CD4-positive, alpha-beta T cell treated with Interleukin-10 for 1 hour (primary cell): ENCODE measurements at regions not wholly inside any gene's neighbourhood (a gene's known extent, or its start where the extent isn't known, plus 50 kb on each side); places are given as distances from the start of the nearest gene placed in this dataset.
"Not testable (repeated sequence)": the region's sequence is repeated elsewhere in the genome, so short reads cannot be mapped to it uniquely, and the experiment has no call there.

Experiments used
- DNase-seq: peaks from one replicate; pipeline ENCODE4 v3.0.0-alpha.2; 2020

DNA sequence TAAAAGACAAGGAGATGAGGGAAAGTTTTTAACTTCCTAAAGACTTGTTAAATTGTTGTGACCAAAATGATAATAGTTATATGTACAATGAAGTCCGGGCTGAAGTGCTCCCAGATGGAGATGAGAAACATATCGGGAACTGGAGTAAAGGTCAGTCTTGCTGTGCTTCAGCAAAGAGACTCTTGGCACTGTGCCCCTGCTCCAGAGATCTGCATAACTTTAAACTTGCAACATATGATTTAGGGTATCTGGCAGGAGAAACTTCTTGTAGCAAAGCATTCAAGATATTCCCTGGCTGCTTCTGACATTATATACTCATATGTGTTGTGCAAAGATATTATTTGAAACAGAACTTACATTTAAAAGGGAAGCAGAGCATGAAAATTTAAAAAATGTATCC, 786.6 kb upstream of the SLITRK6 start:
- no peak for DNase-seq

DNA sequence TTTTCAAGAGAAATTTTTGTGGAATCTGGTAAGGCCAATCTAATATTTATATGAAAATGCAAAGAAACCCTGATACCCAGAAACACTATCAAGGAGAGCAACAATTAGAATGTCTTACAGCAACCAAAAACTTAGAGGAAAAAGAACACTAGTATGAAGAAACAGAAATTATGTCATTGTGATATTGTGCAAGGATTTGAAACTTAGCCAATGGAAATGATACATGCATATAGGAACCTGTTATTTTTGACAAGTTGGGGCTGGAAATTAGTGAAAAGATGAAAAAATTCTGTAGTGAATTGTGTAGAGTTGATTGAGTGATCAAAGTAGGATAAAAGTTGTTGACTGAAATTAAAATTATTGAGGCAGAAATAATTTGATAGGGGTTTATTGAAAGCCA, 792.6 kb upstream of the SLITRK6 start:
- no peak for DNase-seq

DNA sequence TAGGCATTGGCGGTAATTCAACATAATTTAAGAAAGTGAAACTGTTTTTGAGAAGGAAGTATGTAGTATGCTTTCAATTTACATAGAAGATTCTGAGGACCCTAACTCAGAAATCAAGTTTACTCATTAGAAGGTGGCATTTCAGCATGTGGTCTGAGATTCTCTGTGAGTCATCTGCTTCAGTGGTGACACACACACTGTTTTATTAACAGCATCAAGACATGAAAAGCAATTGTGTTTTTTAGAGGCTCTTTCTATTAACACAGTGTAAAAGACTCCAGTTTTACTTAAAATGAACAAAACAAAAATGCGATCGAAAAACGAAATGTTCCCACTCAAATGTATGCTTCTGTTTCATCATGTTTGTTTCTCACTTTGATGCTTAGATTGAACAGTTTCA, 802.1 kb upstream of the SLITRK6 start:
- DNase-seq, result no peak

DNA sequence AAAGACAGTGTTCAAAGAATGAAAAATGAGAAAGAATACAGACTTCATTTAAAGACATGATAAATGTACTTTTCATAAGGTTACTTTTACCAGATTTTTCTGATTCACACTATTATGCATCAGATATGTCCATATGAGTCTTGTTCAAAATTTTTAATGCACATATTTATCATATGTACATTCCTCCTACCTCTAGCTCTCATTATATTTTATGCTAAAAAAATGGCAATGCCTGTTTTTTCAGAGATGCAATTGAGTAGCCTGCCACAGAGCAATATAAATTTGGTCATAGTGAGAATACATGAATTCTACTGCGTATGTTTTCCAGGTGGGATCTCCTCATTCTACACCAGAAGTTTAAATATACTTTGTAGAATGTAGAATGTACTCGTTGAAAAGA, 807.0 kb upstream of the SLITRK6 start:
- DNase-seq, result no peak

DNA sequence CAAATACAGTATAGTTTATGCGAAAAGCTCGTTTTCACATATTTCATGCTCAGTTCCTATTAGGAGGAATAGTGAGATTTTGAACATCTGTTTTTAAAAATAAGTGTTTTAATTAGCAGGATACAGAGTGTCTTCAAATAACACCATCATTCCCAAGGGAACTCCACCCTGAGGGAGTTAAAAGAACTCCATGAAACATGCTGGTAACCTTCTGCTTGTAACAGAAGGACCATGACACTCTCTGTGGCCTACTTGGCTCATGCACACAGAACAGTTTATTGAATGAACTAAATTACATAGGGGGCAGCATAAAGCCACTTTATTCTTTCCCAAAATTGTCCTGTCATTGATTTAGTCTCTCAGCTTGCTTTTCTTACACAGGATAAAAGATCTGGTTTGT, 809.5 kb upstream of the SLITRK6 start:
- no peak for DNase-seq

DNA sequence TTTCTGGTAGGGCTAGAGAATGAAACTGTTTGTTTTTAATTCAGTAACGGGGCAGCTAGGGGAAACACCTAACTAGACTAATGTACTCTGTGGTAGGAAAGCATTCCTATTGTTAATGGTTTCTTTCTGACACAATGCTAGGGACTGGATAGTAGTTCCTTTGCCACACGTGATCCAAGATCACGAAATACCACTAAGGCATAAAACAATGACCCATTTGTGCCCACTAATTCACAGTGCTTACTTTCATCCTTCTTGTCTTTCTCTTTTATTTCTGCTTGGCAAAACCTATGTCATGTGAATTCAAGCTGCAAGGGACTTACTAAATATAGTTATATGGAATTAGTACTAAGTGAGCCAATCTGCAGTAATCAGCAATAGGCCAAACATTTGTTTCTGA, 834.1 kb upstream of the SLITRK6 start:
- no peak for DNase-seq

DNA sequence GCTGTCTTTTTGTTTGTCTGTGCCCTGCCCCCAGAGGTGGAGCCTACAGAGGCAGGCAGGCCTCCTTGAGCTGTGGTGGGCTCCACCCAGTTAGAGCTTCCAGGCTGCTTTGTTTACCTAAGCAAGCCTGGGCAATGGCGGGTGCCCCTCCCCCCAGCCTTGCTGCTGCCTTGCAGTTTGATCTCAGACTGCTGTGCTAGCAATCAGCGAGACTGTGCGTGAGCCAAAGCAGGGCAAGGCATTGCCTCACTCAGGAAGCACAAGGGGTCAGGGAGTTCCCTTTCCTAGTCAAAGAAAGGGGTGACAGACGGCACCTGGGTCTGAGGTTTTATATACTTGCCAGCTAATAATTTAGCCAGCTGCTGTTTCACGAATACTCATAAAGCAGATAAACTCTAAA, 852.0 kb upstream of the SLITRK6 start:
- DNase-seq, result not testable (repeated sequence)

DNA sequence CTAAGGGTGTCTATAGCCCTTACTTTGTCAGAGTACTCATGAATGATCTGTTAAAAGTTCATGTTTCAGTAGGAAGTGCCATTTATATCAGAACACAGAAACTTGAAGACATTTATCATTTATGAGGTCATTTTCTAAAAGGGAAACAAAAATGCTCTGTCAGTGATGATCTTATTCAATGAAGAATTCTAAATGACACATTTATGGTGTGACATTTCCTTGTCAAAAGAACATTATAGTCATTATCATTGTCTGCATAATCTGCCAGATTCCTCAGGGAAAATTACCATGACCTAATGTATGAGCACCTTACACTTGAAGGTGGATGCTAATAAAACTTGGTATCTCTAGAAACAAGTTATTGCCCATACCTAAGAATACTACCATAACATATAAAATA, 853.8 kb upstream of the SLITRK6 start:
- DNase-seq, result no peak

DNA sequence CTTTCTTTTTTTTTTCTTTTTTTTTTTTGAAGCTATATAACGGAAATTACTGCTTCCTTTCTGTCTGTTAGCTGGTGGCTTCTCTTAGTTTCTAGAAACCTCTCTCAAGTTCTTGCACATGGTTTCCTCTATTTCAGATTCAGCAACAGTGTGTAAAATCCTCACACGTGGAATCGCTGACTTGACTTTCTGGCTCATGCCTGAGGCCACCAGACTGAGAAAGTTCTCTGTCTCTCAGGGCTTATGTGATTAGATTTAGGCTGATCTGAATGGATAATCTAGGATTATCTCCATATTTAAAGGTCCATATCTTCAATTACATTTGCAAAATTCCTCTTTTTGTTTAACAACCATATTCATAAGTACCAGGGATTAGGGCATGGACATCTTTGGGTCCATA, 856.3 kb upstream of the SLITRK6 start:
- no peak for DNase-seq

DNA sequence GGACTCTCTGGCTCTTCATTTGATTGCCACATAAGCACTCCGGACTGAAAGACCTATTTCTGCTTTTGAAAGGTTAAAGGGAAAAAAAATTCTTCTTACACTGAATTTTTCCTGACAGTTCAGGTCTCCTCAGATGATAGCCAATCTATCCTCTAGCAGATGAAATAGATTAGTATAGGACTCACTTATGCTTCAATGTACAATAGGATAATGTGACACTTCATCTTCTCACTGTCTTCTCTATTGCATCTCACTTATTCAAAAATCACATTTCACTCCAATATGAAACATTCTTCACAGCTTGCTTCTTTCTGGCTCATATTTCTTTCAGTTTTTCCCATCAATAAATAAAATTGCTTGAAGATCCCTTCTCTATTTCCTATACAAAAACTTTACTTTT, 860.9 kb upstream of the SLITRK6 start:
- no peak for DNase-seq

DNA sequence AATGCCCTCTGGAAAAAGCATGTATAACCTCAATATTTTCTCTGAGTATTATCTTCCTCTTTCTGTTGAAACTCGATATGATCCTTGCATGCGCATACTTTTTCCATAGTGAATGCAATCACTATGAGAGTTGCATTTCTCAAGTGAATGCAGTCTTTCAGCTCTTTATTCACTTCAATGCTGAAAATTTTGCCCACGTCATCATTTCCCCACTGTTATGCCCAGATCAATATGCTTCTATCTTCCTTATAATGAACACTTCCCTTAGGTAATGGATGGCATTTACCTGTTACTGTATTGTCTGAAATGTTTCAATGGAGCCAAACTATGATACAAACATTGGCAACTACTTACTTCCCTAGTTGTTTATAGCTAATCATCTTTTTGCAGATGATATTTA, 866.6 kb upstream of the SLITRK6 start:
- DNase-seq, result no peak

DNA sequence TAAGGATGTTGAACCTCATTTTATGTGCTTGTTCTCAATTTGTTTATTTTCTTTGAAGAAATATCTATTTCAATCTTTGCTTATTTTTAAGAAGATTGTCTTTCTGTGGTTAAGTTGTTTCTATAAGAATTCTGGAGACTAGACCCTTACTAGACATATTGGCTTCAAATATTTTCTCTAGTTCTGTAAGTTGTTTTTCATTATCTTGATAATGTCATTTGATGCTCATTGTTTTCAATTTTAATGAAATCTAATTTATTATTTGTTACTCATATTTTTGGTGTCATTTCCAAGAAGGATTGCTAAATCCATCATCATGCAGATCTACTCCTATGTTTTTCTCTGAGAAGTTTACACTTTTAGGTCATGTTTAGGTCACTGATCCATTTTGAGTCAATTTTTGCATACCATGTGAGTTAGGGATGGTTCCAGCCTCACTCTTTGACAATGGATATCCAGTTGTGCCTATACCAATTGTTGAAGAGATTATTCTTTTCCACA, 874.8 kb upstream of the SLITRK6 start:
- no peak for DNase-seq

DNA sequence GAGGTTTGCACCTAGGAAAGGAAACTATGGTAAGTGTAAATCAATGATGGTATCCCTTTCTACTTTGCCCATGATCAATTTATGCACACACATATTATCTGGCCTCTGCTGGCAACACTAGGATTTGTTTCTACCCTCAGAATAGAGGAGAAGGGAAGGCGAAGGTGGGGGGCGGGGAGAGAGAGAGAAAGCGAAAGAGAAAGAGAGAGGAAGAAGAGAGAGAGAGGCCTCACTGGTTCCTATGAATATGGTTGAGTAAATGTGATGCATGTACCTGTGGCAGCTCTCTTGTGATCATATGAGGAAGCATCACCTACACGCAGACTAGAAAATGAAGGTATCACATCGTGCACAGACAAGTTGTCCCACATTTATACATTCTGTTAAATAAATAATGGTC, 882.0 kb upstream of the SLITRK6 start:
- no peak for DNase-seq

DNA sequence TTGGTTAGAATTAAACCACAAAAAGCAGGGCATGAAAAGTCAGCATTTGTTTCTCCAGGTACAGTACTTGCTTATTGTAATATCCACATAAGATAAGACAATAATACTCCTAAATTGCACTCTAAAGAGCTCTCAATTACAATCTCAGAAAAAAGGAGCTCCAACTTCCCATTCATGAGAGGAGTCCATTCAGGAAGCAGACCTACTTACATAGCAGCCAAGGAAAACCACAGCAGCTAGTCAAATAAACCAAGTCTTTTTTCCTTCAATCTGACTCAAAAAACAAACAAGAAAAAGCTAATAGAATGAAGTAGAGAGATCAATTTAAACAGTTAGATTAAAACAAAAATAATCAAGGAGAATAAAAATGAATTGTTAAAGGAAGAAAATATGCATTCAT, 885.2 kb upstream of the SLITRK6 start:
- no peak for DNase-seq

DNA sequence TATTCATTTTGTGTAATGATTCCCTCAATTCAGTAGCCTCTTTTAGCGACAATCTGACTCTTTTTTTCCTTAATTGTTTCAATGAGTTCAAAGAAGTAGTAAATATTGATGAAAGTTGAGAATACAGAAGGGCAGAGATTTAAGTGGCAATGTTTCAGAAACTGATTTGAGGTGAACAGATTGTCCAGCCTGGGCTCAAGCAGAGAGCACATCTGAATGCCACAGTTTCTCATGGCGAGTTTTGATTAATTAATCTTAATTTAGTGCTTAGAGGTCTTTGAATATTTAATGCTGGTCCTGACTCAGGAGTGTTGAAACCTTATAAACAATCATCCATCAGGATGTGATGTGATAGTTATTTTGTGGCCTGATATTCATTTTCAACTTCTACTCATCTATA, 890.7 kb upstream of the SLITRK6 start:
- DNase-seq, result no peak

DNA sequence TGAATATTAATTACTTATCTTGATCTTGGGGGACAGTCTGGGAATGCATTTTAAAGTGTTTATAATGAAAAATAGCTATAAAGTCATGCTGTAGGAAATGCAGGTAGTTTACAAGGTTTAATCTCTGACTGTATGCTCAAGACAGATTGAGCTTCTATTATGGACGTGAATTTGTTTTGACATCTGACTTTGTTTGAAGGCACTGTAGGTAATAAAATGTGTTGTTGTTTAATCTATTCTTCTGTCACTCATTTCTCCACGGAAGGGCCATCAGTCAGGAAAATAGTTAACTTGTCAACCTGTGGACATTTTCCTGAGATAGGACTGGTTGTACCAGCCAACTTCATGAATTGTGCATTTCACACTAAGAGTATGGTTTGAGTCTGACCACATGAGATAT, 893.1 kb upstream of the SLITRK6 start:
- no peak for DNase-seq

DNA sequence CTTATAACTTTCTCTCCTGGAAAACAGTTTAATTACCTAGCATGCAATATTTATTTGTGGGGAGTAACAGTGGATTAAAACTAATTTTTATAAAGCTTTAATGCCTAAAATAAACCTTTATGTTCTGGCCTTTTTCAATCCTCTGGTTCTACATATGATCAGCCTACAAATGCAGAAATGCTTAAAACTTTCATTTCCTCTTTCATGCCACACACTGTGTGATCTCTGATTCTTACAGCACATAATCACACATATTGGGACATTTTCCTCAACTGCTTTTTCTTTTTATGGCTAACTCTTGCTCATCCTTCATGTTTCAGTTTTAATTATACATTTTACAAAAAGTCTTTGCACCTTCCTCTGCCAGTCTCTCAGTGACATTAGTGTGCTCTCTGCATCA, 910.8 kb upstream of the SLITRK6 start:
- no peak for DNase-seq

DNA sequence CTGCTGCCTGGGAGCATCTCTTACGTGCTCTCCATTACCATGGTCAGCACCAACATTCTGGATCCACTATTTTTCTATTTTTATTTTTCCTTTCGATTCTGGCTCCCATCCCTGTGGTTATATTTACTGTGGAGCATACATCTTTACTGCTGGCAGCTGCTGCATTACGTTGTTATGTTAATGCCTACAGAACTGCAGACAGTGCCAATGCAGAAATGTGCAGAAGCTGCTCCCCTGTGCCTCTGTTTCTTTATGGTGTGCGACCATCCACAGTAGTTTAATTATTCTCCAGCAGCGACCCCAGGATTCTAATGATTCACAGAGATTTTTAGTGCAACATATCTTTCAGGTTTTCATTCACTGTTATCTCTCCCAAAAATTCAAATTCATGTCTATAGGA, 911.7 kb upstream of the SLITRK6 start:
- DNase-seq, result no peak

DNA sequence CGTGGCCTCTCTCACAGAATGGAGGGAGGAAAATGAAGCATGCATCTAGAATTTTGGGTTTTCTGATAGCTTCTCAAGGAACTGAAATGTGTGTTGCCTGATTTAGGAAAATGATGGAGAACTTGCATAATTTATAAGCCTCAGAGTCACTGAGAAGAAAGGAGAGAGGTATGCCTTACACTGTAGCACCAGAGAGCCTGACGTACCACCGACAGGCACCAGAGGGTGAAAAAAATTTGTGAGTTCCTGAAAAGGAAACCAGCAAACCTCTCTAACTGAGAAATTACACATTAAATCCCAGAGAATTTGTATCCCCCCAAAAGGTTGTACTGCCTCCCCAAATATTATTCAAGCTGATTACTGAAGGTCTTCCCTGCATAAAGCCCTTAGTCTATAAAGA, 915.3 kb upstream of the SLITRK6 start:
- no peak for DNase-seq

DNA sequence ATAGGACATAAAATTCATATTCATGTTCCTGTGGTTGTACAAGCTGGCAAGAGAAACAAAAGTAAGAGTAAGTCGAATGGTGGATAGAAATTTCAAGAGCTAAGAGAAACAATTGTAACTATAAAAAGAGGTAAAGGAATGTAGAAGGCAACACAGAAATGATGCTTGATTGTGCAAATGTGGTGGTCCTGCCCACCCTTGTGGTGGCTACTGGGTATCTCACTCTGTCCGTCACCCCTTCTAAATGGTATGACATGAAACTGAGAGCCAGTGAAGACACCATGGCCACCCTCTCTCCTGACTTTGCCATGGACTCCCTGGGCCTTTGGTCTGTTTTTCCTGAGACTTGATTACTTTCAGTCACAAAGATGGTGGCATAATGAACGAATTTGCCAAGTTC, 925.9 kb upstream of the SLITRK6 start:
- DNase-seq, result no peak

DNA sequence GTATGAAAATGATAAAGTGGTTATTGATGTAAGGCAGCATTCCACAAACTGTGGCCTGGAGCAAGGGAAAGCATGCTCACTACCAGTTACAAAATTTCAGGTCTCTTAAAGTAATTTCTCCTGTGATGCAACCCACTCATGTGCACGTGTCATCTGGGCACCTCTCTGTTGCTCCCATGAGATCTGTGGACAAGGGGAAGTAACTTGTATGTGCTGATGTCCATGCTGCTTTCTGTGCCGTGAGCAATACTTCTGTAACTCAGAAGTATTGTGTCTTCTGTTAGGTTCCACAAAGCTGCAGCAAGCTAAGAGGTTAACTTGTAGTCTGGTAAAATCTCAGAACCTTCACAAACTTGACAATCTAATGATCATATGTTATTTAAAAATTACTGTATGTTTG, 930.0 kb upstream of the SLITRK6 start:
- no peak for DNase-seq

DNA sequence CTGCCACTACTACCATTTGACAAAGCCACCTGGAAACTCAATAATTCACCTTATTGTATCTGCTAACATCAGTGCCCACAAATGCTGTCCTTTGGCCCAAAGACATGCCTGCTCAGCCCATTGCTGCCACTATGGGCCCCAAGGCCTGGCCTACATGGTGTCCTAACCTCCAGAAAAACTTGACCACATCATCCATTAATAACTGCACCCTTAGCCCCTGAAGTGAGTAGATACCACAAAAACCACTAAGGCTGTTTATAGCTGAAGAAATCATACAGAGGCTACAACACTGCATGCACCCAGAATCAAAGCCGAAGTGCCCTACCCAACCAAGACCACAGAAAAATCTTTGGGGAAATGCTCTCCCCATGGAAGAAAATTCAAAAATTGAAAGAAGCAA, 932.8 kb upstream of the SLITRK6 start:
- no peak for DNase-seq

DNA sequence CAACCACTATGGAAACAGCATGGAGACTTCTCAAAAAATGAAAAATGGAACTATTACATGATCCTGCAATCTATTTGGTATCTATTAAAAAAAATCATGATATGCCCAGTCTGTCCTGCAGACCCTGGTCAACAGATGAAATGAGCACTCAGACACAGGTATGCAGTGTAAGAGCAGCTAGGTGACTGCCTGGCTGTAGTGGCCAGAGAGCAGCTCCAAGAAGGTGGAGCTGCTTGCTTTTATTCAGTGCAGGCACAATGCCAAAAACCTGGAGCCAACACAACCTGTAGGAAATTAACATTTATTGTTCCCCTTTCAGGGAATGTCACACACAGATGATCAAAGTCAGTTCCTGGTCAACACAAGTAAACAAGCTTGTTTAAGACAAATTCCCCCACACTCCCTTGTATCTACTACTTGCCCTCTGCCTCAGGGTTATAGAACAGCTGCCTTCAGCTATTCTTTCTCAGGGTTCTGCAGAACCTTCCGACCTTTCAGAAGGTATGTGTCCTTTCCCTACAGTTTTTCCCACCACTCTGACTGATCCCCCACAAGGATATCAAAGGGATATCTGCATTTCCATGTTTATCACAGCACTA, 933.7 kb upstream of the SLITRK5 start:
- DNase-seq, result no peak

DNA sequence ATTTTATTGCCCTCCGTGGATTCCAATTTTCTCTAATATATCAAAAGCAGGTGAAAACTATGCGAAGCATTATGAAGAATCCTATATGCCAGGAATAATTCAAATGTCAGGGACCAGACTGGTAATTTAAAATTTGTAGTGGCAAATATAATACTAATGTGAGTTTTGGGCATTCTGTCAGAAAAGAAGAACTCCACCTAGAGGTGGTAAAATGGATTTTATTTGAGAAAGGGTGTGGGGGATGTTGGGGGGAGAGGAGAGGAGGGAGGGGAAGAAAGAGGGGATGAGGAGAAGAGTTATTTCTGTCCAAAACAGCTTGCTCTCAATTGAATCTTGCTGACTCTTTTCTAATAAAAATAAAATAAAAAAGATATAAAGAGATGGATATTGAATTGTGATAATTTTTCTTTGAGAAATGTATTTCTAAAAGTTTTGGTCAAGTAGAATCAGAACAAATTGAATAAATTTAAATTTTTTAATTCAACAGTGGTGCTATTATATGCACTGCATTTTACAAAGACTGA, 929.3 kb upstream of the SLITRK5 start:
- no peak for DNase-seq

DNA sequence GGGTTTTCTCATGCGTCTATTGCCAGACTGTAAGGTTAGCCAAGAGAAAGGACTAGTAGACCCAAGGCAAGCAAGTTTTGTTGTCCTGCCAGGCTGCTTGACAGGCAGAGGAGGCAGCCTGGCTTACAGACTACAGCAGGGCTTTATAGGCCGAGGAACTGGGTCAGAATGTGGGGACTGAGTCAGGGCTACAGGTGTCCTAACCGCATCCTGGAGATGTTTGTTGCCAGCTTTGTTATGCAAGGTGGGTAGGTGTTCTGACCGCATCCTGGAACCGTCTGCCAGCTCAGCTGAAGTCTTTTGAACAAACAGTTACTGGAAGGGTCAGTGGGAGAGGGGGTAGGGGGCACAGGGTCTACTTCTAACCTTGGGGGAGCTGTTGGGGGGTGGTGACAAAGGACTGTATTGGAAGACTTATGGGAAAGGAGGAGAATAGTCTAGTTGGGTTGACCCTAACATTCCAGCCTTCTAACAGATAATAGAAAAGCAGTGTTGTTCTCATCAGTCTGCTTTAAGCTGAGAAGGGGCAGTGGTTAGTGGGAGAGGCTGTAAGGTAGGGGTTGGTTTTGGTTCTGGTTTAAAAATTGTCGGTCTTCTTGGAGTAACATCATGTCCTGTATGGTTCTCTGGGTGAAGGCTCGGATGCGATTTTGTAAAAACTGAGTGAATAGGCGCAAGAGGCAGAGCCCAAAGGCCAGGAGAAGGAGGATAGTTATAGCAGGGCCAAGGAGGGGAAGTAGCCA, 913.8 kb upstream of the SLITRK5 start:
- DNase-seq, result peak; percentile 48
